SK-N-SH treated with all-trans-retinoic acid at 6 μM for 48 hours (cell line): ENCODE measurements at regions not wholly inside any gene's neighbourhood (a gene's known extent, or its start where the extent isn't known, plus 50 kb on each side); places are given as distances from the start of the nearest gene placed in this dataset.

Experiments used
- BACH2 ChIP-seq: fragments of 250-450 bp; sonication (Bioruptor Pico); IDR thresholded peaks from 2 replicates; pipeline ENCODE4 v1.9.0; 2021; ENCODE audit warnings: mild to moderate bottlenecking, borderline replicate concordance
- CSRNP3 ChIP-seq: fragments of 250-450 bp; sonication (Bioruptor Pico); IDR thresholded peaks from 2 replicates; pipeline ENCODE4 v1.5.1; 2021; ENCODE audit warnings: mild to moderate bottlenecking, moderate library complexity
- PATZ1 ChIP-seq: fragments of 250-450 bp; sonication (Bioruptor Pico); IDR thresholded peaks from 2 replicates; pipeline ENCODE4 v1.8.0; 2020; ENCODE audit warnings: mild to moderate bottlenecking, moderate library complexity, borderline replicate concordance
- ZNF70 ChIP-seq: fragments of 450-650 bp; formaldehyde crosslinking; IDR thresholded peaks from 2 replicates; pipeline ENCODE4 v1.5.0; 2020; ENCODE audit warnings: mild to moderate bottlenecking, moderate library complexity

- TF ChIP-seq BACH2 (no peak), PATZ1 (CRISPR knock-in tag) (no peak), CSRNP3 (no peak), ZNF70 (CRISPR knock-in tag) (no peak)
These were observed 50.2 kb upstream of the PICALM start (continued) for GRCh38 chr11:86119077-86119476.
